Upper lobe of right lung (tissue), 1 donor: ENCODE measurements at regions not wholly inside any gene's neighbourhood (a gene's known extent, or its start where the extent isn't known, plus 50 kb on each side); places are given as distances from the start of the nearest gene placed in this dataset.

Source experiments
- ATAC-seq: fragments of 200-7000 bp; cut with Tn5 transposase; one replicate; pipeline ENCODE4 v1.9.1; 2020; ENCODE audit warnings: mild to moderate bottlenecking, moderate library complexity
- DNase-seq: peaks from one replicate; pipeline ENCODE4 v3.0.0-alpha.2; 2020
- H3K27ac ChIP-seq: fragments of 200-600 bp; one replicate; pipeline ENCODE4 v1.8.0; 2022
- H3K27me3 ChIP-seq: fragments of 200-600 bp; one replicate; pipeline ENCODE4 v1.8.0; 2022; ENCODE audit warnings: mild to moderate bottlenecking
- H3K36me3 ChIP-seq: fragments of 200-600 bp; one replicate; pipeline ENCODE4 v1.8.0; 2022
- H3K4me1 ChIP-seq: fragments of 200-600 bp; one replicate; pipeline ENCODE4 v1.8.0; 2022
- H3K4me3 ChIP-seq: fragments of 200-600 bp; one replicate; pipeline ENCODE4 v1.8.0; 2022; ENCODE audit warnings: mild to moderate bottlenecking
- H3K9me3 ChIP-seq: fragments of 200-600 bp; one replicate; pipeline ENCODE4 v1.8.0; 2022
- CTCF ChIP-seq: fragments of 200-600 bp; IDR thresholded peaks from one replicate; pipeline ENCODE4 v1.8.0; 2022; ENCODE audit warnings: antibody characterized with exemption
- intact Hi-C: fragments of 100-400 bp; cut with DNase I; formaldehyde crosslinking; loops from one replicate; pipeline ENCODE4 v1.11.0; 2022
- donor health status: DM: no; HTN: yes; CAD: no; lungs with severe emphysema.

GRCh38 chr3:1766384-1766783, 332.3 kb upstream of the CNTN4 start:
- H3K27ac ChIP-seq = no peak overlapping the region
- no peak for DNase-seq

GRCh38 chr3:1773679-1774078, 325.0 kb upstream of the CNTN4 start:
- no peaks in the 10 kb centered on the region for H3K27me3 ChIP-seq
- H3K36me3 ChIP-seq = no peaks in the 10 kb centered on the region
- H3K27ac ChIP-seq = no peak overlapping the region
- intact Hi-C loops = no loop called here
- no peaks in the 10 kb centered on the region for H3K4me1 ChIP-seq
- H3K4me3 ChIP-seq = no peak overlapping the region
- no peak for DNase-seq
- no peak for ATAC-seq
- no peaks in the 10 kb centered on the region for H3K9me3 ChIP-seq
- TF ChIP-seq CTCF = no peak

More at GRCh38 chr3:1766384-1766783, 332.3 kb upstream of the CNTN4 start:
- Histone ChIP-seq H3K4me1 (no peaks in the 10 kb centered on the region), H3K27me3 (no peaks in the 10 kb centered on the region), H3K36me3 (no peaks in the 10 kb centered on the region), H3K9me3 (no peaks in the 10 kb centered on the region), H3K4me3 (no peak overlapping the region)
- intact Hi-C loops = no loop called here
- no peak for TF ChIP-seq CTCF
- ATAC-seq = no peak

GRCh38 chr3:1774597-1774996, 324.1 kb upstream of the CNTN4 start:
- Histone ChIP-seq H3K27ac (no peak overlapping the region), H3K9me3 (no peaks in the 10 kb centered on the region), H3K27me3 (no peaks in the 10 kb centered on the region), H3K4me1 (no peaks in the 10 kb centered on the region), H3K36me3 (no peaks in the 10 kb centered on the region), H3K4me3 (no peak overlapping the region)
- intact Hi-C loops = no loop called here
- DNase-seq = no peak
- no peak for ATAC-seq
- TF ChIP-seq CTCF = no peak

GRCh38 chr3:1775321-1775720, 323.3 kb upstream of the CNTN4 start:
- Histone ChIP-seq H3K4me1 (no peaks in the 10 kb centered on the region), H3K27me3 (no peaks in the 10 kb centered on the region), H3K4me3 (no peak overlapping the region), H3K9me3 (no peaks in the 10 kb centered on the region), H3K27ac (no peak overlapping the region), H3K36me3 (no peaks in the 10 kb centered on the region)
- no peak for TF ChIP-seq CTCF
- no peak for DNase-seq
- no peak for ATAC-seq
- intact Hi-C loops = no loop called here

GRCh38 chr3:1783995-1784394, 314.7 kb upstream of the CNTN4 start:
- Histone ChIP-seq H3K27me3 (no peaks in the 10 kb centered on the region), H3K27ac (no peak overlapping the region), H3K4me3 (no peak overlapping the region), H3K4me1 (no peaks in the 10 kb centered on the region), H3K36me3 (no peaks in the 10 kb centered on the region), H3K9me3 (no peaks in the 10 kb centered on the region)
- DNase-seq (no peak), ATAC-seq (no peak)
- intact Hi-C loops = no loop called here
- TF ChIP-seq CTCF = no peak

- intact Hi-C loops = no loop called here
Observed at GRCh38 chr3:1787094-1787493, 311.6 kb upstream of the CNTN4 start.

More at GRCh38 chr3:1787094-1787493, 311.6 kb upstream of the CNTN4 start:
- no peak overlapping the region for H3K4me3 ChIP-seq
- H3K4me1 ChIP-seq = no peaks in the 10 kb centered on the region
- no peak for TF ChIP-seq CTCF
- no peak overlapping the region for H3K27ac ChIP-seq
- no peak for DNase-seq
- H3K27me3 ChIP-seq = no peaks in the 10 kb centered on the region
- H3K9me3 ChIP-seq = no peaks in the 10 kb centered on the region
- no peak for ATAC-seq
- H3K36me3 ChIP-seq = no peaks in the 10 kb centered on the region
